GM19240 (cell line): ENCODE measurements at regions not wholly inside any gene's neighbourhood (a gene's known extent, or its start where the extent isn't known, plus 50 kb on each side); places are given as distances from the start of the nearest gene placed in this dataset.

Experiments
- DNase-seq: peaks from one replicate; pipeline ENCODE4 v3.0.0; 2011; ENCODE audit warnings: low spot score; ENCODE audit not compliant: insufficient read length

- DNase-seq, result no peak
These were observed 73.4 kb downstream of the NTMT2 start for GRCh38 chr1:170219163-170219562.

GRCh38 chr1:170221031-170221430 lies 75.3 kb downstream of the NTMT2 start:
- DNase-seq, result no peak

- DNase-seq, result no peak
These were observed 75.7 kb downstream of the NTMT2 start for GRCh38 chr1:170221495-170221894.

GRCh38 chr1:170224469-170224868 lies 78.7 kb downstream of the NTMT2 start:
- no peak for DNase-seq

GRCh38 chr1:170225781-170226530 lies 80.2 kb downstream of the NTMT2 start:
- no peak for DNase-seq

- no peak for DNase-seq
These were observed 81.0 kb downstream of the NTMT2 start for GRCh38 chr1:170226767-170227166.

- DNase-seq, result no peak
These were observed 84.6 kb downstream of the NTMT2 start for GRCh38 chr1:170230323-170230722.

GRCh38 chr1:170231662-170232061 lies 85.9 kb downstream of the NTMT2 start:
- DNase-seq, result no peak

- no peak for DNase-seq
These were observed 93.1 kb downstream of the NTMT2 start for GRCh38 chr1:170238704-170239391.

- DNase-seq, result no peak
These were observed 93.7 kb downstream of the NTMT2 start for GRCh38 chr1:170239445-170239844.

- peak; percentile 3 for DNase-seq
These were observed 94.7 kb downstream of the NTMT2 start for GRCh38 chr1:170240409-170240808.

GRCh38 chr1:170241266-170241851 lies 95.6 kb downstream of the NTMT2 start:
- no peak for DNase-seq

GRCh38 chr1:170247751-170248521 lies 102.2 kb downstream of the NTMT2 start:
- no peak for DNase-seq

- no peak for DNase-seq
These were observed 104.9 kb downstream of the NTMT2 start for GRCh38 chr1:170250531-170251276.

GRCh38 chr1:170252851-170253579 lies 107.3 kb downstream of the NTMT2 start:
- no peak for DNase-seq

GRCh38 chr1:170254371-170254770 lies 108.6 kb downstream of the NTMT2 start:
- DNase-seq, result no peak

- DNase-seq, result no peak
These were observed 115.9 kb downstream of the NTMT2 start for GRCh38 chr1:170261669-170262068.

GRCh38 chr1:170262276-170262939 lies 116.6 kb downstream of the NTMT2 start:
- no peak for DNase-seq

GRCh38 chr1:170265234-170265633 lies 119.5 kb downstream of the NTMT2 start:
- no peak for DNase-seq

- no peak for DNase-seq
These were observed 121.6 kb downstream of the NTMT2 start for GRCh38 chr1:170267317-170267716.
